GM12878 (cell line): ENCODE measurements at regions not wholly inside any gene's neighbourhood (a gene's known extent, or its start where the extent isn't known, plus 50 kb on each side); places are given as distances from the start of the nearest gene placed in this dataset.

ENCODE experiments used
- BHLHE40 ChIP-seq, 2 experiments: fragments of 450-650 bp in 1 of 2; IDR thresholded peaks; 2 replicates each; pipeline ENCODE4 v1.6.1; 2011 to 2017; ENCODE audit warnings: low read depth in 2 of 2, borderline replicate concordance in 1 of 2, improper control_type of control experiment in 1 of 2, low read length in 1 of 2, mild to moderate bottlenecking in 1 of 2
- CHD1 ChIP-seq: IDR thresholded peaks from 2 replicates; pipeline ENCODE4 v1.6.1; 2012; ENCODE audit warnings: low read depth, low read length, improper control_type of control experiment
- CTCF ChIP-seq, 3 experiments: IDR thresholded peaks in 2 of 3; conservative IDR thresholded peaks in 1 of 3; 2 replicates each; pipeline ENCODE4 v1.5.1; 2011; ENCODE audit warnings: low read depth in 3 of 3, low read length in 3 of 3, mild to moderate bottlenecking in 3 of 3, control low read depth in 2 of 3, moderate library complexity in 2 of 3, inconsistent platforms in 1 of 3, mixed read lengths in 1 of 3; ENCODE audit not compliant: control insufficient read depth in 2 of 3, insufficient read depth in 1 of 3; ENCODE audit errors: extremely low read depth in 1 of 3
- FOXK2 ChIP-seq: fragments of 450-650 bp; IDR thresholded peaks from 2 replicates; pipeline ENCODE4 v1.6.1; 2017; ENCODE audit warnings: mild to moderate bottlenecking, moderate library complexity
- HDAC6 ChIP-seq: fragments of 200-600 bp; sonication (generic); IDR thresholded peaks from one replicate; pipeline ENCODE4 v1.8.0; 2017; ENCODE audit warnings: antibody characterized with exemption; ENCODE audit not compliant: unreplicated experiment
- PRDM15 ChIP-seq: fragments of 450-650 bp; formaldehyde crosslinking; IDR thresholded peaks from 2 replicates; pipeline ENCODE4 v1.4.0; 2020; ENCODE audit warnings: mild to moderate bottlenecking, moderate library complexity
- SIN3A ChIP-seq: IDR thresholded peaks from 2 replicates; pipeline ENCODE4 v1.6.1; 2012; ENCODE audit warnings: low read depth, low read length, improper control_type of control experiment
- ZBTB33 ChIP-seq: fragments of 450-650 bp; IDR thresholded peaks from 2 replicates; pipeline ENCODE4 v1.6.1; 2017; ENCODE audit warnings: mild to moderate bottlenecking

GRCh38 chr5:176132471-176133288 lies 105.5 kb upstream of the SIMC1 start:
- TF ChIP-seq HDAC6 (no peak), BHLHE40 (IDR thresholded peaks at IDR 0.05; ENCODE audit: borderline replicate concordance in 1 of 2, low read depth in 2 of 2, low read length in 1 of 2) (no peak), SIN3A (no peak), CHD1 (no peak), FOXK2 (no peak), PRDM15 (CRISPR knock-in tag) (no peak), CTCF (IDR thresholded peaks at IDR 0.05 in 2 of 3, conservative IDR thresholded peaks at IDR 0.05 in 1 of 3; ENCODE audit: control insufficient read depth in 2 of 3, extremely low read depth in 1 of 3, insufficient read depth in 1 of 3, low read depth in 3 of 3, low read length in 3 of 3) (no peak), ZBTB33 (no peak)
